ENCODE measurements at regions not wholly inside any gene's neighbourhood (a gene's known extent, or its start where the extent isn't known, plus 50 kb on each side); places are given as distances from the start of the nearest gene placed in this dataset.

DNA sequence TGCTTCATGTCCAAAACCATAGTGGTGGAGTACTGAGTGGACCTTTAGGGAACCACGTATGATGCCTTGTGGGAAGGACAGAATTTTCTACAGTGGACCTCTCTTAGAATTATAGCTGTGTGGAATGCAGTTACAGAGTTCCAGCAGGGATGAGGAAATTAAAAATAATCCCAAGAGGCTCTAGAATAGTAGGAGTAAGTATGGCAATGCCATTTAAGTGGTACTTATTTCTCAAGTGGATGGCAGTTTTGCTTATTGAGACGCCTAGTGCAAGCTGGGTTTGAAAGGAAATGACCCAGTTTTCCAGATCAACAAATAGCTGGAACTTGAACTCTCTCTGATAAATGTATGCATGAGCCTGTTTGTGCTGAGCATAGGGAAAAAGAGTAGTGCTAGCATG is 431.6 kb downstream of the PRR16 start:
- no peak overlapping the region for H3K27ac ChIP-seq
- no peaks in the 10 kb centered on the region for H3K36me3 ChIP-seq (ENCODE audit: low read depth, missing control alignments)
- H3K9me3 ChIP-seq: no peaks in the 10 kb centered on the region
- TF ChIP-seq, protein P1, sequence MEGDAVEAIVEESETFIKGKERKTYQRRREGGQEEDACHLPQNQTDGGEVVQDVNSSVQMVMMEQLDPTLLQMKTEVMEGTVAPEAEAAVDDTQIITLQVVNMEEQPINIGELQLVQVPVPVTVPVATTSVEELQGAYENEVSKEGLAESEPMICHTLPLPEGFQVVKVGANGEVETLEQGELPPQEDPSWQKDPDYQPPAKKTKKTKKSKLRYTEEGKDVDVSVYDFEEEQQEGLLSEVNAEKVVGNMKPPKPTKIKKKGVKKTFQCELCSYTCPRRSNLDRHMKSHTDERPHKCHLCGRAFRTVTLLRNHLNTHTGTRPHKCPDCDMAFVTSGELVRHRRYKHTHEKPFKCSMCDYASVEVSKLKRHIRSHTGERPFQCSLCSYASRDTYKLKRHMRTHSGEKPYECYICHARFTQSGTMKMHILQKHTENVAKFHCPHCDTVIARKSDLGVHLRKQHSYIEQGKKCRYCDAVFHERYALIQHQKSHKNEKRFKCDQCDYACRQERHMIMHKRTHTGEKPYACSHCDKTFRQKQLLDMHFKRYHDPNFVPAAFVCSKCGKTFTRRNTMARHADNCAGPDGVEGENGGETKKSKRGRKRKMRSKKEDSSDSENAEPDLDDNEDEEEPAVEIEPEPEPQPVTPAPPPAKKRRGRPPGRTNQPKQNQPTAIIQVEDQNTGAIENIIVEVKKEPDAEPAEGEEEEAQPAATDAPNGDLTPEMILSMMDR (IDR thresholded peaks at IDR 0.05): no peak
- TF ChIP-seq POLR2A (IDR thresholded peaks at IDR 0.05): no peak
- intact Hi-C loops (cut with DNase I; ENCODE audit: low total_unique reads): no loop called here
- WGBS, 2 donors: 88 to 89% methylated on average over 2 of the region's 2 CpGs
- H3K4me1 ChIP-seq: no peaks in the 10 kb centered on the region
- DNase-seq: no peak
- no peaks in the 10 kb centered on the region for H3K27me3 ChIP-seq
- H3K4me3 ChIP-seq: no peak overlapping the region

DNA sequence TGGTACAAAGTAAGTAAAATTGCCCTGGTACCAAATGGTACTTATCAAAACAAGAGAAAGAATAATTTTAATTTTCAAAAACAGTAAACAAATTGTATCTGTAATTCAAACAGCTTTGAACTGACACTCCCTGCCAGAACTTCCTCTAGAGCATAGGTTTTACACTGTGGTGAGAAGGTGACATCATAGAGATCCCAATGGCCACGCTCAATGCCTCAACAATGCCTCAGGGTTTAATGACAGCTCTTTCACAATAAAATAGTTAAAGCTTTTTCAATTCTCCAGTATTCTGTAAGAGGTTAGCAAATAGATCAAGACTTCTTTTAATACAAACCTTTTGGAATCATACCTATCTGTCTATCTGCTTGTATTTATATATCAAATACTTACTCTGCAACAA is 437.1 kb downstream of the PRR16 start:
- H3K4me1 ChIP-seq: no peaks in the 10 kb centered on the region
- no peak overlapping the region for H3K4me3 ChIP-seq
- 79 to 91% methylated on average over 1 of the region's 1 CpG for WGBS, 2 donors
- no peak overlapping the region for H3K27ac ChIP-seq
- no peaks in the 10 kb centered on the region for H3K36me3 ChIP-seq (ENCODE audit: low read depth, missing control alignments)
- no peak for TF ChIP-seq POLR2A (IDR thresholded peaks at IDR 0.05)
- TF ChIP-seq, protein P1 (IDR thresholded peaks at IDR 0.05): no peak
- DNase-seq: no peak
- intact Hi-C loops (cut with DNase I; ENCODE audit: low total_unique reads): no loop called here
- no peaks in the 10 kb centered on the region for H3K27me3 ChIP-seq
- no peaks in the 10 kb centered on the region for H3K9me3 ChIP-seq

DNA sequence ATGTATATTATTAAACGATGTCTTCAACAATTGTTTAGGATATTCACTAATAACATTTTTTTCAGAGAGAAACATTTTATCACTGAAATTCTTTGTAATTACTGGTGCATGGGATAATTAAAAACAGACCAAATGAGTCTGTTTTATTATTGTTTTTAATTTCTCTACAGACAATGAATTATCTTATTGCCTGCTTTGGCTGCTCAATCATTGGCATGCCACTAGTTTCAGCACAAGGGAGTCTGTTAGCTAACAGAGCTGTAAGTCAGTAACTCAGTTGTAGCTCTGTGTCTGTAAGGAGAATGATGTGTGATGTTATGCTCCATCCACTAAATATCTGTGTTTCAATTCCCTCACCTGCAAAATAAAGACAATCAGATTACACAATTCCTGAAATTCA is 443.9 kb downstream of the PRR16 start:
- H3K36me3 ChIP-seq (ENCODE audit: low read depth, missing control alignments): no peaks in the 10 kb centered on the region
- no peaks in the 10 kb centered on the region for H3K4me1 ChIP-seq
- no peaks in the 10 kb centered on the region for H3K9me3 ChIP-seq
- H3K27ac ChIP-seq: no peak overlapping the region
- TF ChIP-seq, protein P1 (IDR thresholded peaks at IDR 0.05): no peak
- no peak for TF ChIP-seq POLR2A (IDR thresholded peaks at IDR 0.05)
- no peak overlapping the region for H3K4me3 ChIP-seq
- H3K27me3 ChIP-seq: no peaks in the 10 kb centered on the region
- no peak for DNase-seq
- intact Hi-C loops (cut with DNase I; ENCODE audit: low total_unique reads): no loop called here
- WGBS, 2 donors: 91 to 98% methylated on average over 1 of the region's 1 CpG

DNA sequence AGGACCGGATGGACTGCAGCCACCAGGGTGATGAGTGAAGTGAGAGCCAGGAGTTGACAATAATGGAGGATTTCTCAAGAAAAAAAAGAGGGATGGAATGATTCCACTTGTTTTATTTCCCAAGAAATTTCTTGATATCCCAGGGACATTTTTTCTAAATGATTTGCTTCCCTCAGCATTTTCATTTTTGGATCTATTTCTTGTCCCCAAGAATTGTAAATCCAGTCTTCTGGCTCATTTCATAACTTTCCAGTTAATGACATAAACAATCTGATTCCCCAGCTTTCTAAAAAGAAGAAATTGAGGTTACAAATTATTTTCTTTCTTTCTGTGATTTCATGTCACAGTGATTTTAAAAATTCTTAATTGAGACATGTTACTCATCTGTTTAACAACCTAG is 446.5 kb downstream of the PRR16 start:
- H3K4me1 ChIP-seq: no peaks in the 10 kb centered on the region
- no peaks in the 10 kb centered on the region for H3K36me3 ChIP-seq (ENCODE audit: low read depth, missing control alignments)
- TF ChIP-seq, protein P1 (IDR thresholded peaks at IDR 0.05): no peak
- TF ChIP-seq POLR2A (IDR thresholded peaks at IDR 0.05): no peak
- intact Hi-C loops (cut with DNase I; ENCODE audit: low total_unique reads): no loop called here
- no peak overlapping the region for H3K4me3 ChIP-seq
- H3K9me3 ChIP-seq: no peaks in the 10 kb centered on the region
- no peaks in the 10 kb centered on the region for H3K27me3 ChIP-seq
- H3K27ac ChIP-seq: no peak overlapping the region
- no peak for DNase-seq
- WGBS, 2 donors: 56% methylated on average over 1 of the region's 1 CpG

DNA sequence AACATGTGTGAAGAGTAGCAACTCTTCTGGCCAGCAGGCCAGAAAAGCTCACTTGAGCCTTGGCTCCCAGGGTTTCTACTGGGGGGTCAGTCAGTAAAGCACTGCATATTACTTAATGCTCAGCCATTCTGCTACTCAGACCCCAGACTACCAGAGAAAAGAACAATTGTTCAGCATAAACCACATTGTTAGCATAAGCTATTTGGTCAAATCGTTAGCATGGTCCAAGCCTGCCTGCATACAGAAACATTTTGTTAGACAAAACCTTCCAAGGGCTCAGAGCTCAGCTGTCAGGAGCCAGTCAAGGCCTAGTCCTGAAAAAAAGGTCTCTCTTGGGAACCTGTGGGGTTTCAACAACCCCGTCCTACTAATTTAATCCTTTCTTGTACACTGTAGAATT is 449.3 kb downstream of the PRR16 start:
- H3K27me3 ChIP-seq: no peaks in the 10 kb centered on the region
- no peak overlapping the region for H3K27ac ChIP-seq
- H3K4me3 ChIP-seq: no peak overlapping the region
- TF ChIP-seq, protein P1 (IDR thresholded peaks at IDR 0.05): no peak
- TF ChIP-seq POLR2A (IDR thresholded peaks at IDR 0.05): no peak
- WGBS, 2 donors: 76 to 83% methylated on average over 2 of the region's 2 CpGs
- no peaks in the 10 kb centered on the region for H3K4me1 ChIP-seq
- intact Hi-C loops (cut with DNase I; ENCODE audit: low total_unique reads): no loop called here
- H3K36me3 ChIP-seq (ENCODE audit: low read depth, missing control alignments): no peaks in the 10 kb centered on the region
- no peak for DNase-seq
- no peaks in the 10 kb centered on the region for H3K9me3 ChIP-seq

Data from testis (tissue), 2 donors.